HL-60 (cell line): ENCODE measurements at regions not wholly inside any gene's neighbourhood (a gene's known extent, or its start where the extent isn't known, plus 50 kb on each side); places are given as distances from the start of the nearest gene placed in this dataset.

Experiments used
- TF ChIP-seq, protein P1 (sequence below): IDR thresholded peaks from one replicate; pipeline ENCODE4 v1.5.1; 2011; ENCODE audit warnings: low read length, control low read depth, inconsistent platforms; ENCODE audit not compliant: insufficient read depth
- TF ChIP-seq, protein P2 (sequence below): IDR thresholded peaks from 2 replicates; pipeline ENCODE4 v1.6.1; 2012; ENCODE audit warnings: low read depth; ENCODE audit not compliant: insufficient replicate concordance

GRCh38 chr14:23694949-23695663 is 58.9 kb downstream of the DHRS2 start:
- TF ChIP-seq, protein P1, sequence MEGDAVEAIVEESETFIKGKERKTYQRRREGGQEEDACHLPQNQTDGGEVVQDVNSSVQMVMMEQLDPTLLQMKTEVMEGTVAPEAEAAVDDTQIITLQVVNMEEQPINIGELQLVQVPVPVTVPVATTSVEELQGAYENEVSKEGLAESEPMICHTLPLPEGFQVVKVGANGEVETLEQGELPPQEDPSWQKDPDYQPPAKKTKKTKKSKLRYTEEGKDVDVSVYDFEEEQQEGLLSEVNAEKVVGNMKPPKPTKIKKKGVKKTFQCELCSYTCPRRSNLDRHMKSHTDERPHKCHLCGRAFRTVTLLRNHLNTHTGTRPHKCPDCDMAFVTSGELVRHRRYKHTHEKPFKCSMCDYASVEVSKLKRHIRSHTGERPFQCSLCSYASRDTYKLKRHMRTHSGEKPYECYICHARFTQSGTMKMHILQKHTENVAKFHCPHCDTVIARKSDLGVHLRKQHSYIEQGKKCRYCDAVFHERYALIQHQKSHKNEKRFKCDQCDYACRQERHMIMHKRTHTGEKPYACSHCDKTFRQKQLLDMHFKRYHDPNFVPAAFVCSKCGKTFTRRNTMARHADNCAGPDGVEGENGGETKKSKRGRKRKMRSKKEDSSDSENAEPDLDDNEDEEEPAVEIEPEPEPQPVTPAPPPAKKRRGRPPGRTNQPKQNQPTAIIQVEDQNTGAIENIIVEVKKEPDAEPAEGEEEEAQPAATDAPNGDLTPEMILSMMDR, result no peak
- TF ChIP-seq, protein P2, sequence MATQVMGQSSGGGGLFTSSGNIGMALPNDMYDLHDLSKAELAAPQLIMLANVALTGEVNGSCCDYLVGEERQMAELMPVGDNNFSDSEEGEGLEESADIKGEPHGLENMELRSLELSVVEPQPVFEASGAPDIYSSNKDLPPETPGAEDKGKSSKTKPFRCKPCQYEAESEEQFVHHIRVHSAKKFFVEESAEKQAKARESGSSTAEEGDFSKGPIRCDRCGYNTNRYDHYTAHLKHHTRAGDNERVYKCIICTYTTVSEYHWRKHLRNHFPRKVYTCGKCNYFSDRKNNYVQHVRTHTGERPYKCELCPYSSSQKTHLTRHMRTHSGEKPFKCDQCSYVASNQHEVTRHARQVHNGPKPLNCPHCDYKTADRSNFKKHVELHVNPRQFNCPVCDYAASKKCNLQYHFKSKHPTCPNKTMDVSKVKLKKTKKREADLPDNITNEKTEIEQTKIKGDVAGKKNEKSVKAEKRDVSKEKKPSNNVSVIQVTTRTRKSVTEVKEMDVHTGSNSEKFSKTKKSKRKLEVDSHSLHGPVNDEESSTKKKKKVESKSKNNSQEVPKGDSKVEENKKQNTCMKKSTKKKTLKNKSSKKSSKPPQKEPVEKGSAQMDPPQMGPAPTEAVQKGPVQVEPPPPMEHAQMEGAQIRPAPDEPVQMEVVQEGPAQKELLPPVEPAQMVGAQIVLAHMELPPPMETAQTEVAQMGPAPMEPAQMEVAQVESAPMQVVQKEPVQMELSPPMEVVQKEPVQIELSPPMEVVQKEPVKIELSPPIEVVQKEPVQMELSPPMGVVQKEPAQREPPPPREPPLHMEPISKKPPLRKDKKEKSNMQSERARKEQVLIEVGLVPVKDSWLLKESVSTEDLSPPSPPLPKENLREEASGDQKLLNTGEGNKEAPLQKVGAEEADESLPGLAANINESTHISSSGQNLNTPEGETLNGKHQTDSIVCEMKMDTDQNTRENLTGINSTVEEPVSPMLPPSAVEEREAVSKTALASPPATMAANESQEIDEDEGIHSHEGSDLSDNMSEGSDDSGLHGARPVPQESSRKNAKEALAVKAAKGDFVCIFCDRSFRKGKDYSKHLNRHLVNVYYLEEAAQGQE, result no peak
